IgD-negative memory B cell (primary cell): ENCODE measurements at regions not wholly inside any gene's neighbourhood (a gene's known extent, or its start where the extent isn't known, plus 50 kb on each side); places are given as distances from the start of the nearest gene placed in this dataset.
"Not testable (repeated sequence)": the region's sequence is repeated elsewhere in the genome, so short reads cannot be mapped to it uniquely, and the experiment has no call there.

Source experiments
- H3K27ac Mint-ChIP-seq, 3 donors: one replicate each; pipeline ENCODE4 v1.8.0; 2020 to 2022; ENCODE audit warnings: mild to moderate bottlenecking in 3 of 3, mixed read lengths in 3 of 3, moderate library complexity in 1 of 3
- H3K27me3 Mint-ChIP-seq: one replicate; pipeline ENCODE4 v1.8.0; 2021; ENCODE audit warnings: mixed read lengths
- H3K36me3 Mint-ChIP-seq: one replicate; pipeline ENCODE4 v1.8.0; 2020; ENCODE audit warnings: mild to moderate bottlenecking, mixed read lengths
- H3K4me1 Mint-ChIP-seq, 3 donors: one replicate each; pipeline ENCODE4 v1.8.0; 2020 to 2022; ENCODE audit warnings: mixed read lengths in 3 of 3, mild to moderate bottlenecking in 1 of 3
- H3K4me3 Mint-ChIP-seq, 4 donors: one replicate each; pipeline ENCODE4 v1.8.0; 2020 to 2022; ENCODE audit warnings: mild to moderate bottlenecking in 4 of 4, mixed read lengths in 4 of 4, moderate library complexity in 3 of 4
- H3K9me3 Mint-ChIP-seq, 3 donors: one replicate each; pipeline ENCODE4 v1.8.0; 2020 to 2021; ENCODE audit warnings: mixed read lengths in 3 of 3, mild to moderate bottlenecking in 1 of 3

DNA sequence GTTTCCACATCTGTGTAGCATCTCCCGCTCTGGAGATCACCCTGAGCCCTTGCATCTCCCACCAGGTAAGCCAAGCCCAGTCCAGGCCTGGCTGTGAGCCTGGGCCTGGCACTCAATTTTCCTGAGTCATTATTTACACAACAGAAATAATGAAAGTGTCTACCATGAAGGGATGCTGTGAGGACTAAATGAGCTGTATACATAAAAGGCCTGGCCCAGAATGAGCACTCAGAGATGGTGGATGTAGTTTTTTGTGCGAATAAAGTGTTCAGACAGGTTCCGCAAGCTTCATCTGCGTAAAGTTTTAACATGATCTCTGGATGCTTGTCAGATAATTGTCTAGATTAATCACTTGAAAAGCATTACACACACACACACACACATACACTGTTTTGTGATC, 50.2 kb upstream of the IGFBPL1 start:
- not testable (repeated sequence) for H3K27ac Mint-ChIP-seq

More for the DNA sequence above, 50.2 kb upstream of the IGFBPL1 start:
- H3K4me1 Mint-ChIP-seq, H3K4me3 Mint-ChIP-seq, H3K36me3 Mint-ChIP-seq: not testable (repeated sequence)
- Mint-ChIP-seq H3K27me3 (peaks cover 21% of the 10 kb centered on the region), H3K9me3 (peaks cover 0 to 11% (median 1%) of the 10 kb centered on the region in 3 donors)
